GM12872 (cell line): ENCODE measurements at regions not wholly inside any gene's neighbourhood (a gene's known extent, or its start where the extent isn't known, plus 50 kb on each side); places are given as distances from the start of the nearest gene placed in this dataset.

Experiments used
- TF ChIP-seq, protein P1 (sequence below): IDR thresholded peaks from 3 replicates; pipeline ENCODE4 v1.5.1; 2011; ENCODE audit warnings: low read depth, mild to moderate bottlenecking, low read length, moderate library complexity; ENCODE audit not compliant: insufficient read depth

DNA sequence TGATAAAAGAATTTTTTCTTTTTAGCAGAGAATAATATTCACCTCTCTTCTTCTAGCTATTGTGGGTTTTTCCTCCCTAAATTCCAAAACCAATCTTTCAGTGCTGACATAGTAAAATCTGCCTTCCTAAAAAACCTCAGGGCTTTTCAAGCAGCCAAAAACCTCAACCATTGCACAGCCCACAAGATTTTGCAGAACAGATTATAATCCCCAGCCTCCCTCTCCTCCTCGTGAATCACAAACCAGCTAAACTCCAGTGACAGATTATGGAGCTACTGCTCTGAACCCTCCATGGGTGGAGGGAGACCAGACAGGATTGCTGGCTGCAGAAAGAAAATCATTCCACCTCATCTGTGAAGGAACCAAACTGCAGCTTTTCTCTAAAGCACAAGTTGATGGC lies 341.6 kb downstream of the SOX9 start:
- TF ChIP-seq, protein P1, sequence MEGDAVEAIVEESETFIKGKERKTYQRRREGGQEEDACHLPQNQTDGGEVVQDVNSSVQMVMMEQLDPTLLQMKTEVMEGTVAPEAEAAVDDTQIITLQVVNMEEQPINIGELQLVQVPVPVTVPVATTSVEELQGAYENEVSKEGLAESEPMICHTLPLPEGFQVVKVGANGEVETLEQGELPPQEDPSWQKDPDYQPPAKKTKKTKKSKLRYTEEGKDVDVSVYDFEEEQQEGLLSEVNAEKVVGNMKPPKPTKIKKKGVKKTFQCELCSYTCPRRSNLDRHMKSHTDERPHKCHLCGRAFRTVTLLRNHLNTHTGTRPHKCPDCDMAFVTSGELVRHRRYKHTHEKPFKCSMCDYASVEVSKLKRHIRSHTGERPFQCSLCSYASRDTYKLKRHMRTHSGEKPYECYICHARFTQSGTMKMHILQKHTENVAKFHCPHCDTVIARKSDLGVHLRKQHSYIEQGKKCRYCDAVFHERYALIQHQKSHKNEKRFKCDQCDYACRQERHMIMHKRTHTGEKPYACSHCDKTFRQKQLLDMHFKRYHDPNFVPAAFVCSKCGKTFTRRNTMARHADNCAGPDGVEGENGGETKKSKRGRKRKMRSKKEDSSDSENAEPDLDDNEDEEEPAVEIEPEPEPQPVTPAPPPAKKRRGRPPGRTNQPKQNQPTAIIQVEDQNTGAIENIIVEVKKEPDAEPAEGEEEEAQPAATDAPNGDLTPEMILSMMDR, result no peak

DNA sequence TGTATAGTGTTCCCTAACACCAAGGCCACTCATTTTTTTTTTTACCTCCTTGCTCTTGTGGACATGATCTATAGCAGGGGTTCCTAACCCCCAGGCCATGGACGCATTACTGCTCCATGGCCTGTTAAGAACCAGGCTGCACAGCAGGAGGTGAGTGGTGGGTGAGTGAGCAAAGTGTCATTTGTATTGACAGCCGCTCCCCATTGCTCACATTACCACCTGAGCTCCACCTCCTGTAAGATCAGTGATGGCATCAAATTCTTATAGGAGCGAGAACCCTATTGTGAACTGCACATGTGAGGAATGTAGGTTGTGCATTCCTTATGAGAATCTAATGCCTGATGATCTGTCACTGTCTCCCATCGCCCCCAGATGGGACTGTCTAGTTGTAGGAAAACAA lies 342.0 kb downstream of the SOX9 start:
- TF ChIP-seq, protein P1, result no peak

DNA sequence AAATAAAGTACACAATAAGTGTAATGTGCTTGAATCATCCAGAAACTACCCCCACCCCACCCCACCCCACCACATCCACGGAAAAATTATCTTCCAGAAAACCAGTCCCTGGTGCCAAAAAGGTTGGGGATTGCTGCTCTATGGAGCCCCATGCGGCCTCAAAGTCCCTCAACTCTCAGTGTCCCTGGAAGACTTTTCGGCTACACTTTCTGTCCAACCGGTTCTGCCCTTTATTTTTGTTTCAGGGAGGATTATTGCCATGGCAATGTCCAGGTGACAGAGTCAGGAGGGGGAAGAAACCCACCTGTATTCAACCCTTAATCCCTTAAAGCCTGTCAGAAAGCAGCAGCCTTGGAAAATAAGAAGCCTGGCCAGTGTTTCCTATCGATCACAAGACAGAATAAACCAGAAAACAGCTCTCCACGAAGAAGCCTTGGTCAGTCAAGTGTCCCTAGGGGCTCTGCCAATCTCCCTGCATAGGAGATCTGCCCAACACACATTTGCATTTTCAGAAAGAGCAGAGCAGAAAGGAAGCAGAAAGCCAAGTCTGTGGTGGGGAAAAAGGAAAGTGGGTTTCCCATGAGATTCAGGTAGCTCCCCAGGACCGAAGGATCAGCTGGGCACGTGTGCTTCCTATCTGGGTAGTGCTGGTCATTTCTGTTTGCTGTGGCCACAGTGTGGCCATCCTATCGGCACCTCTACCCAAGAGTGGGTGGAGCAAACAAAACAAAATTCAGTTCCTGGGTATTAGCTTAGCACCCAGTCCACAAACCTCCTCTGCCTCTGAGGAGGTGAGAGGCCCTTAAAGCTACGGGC lies 342.7 kb downstream of the SOX9 start:
- TF ChIP-seq, protein P1, result no peak

DNA sequence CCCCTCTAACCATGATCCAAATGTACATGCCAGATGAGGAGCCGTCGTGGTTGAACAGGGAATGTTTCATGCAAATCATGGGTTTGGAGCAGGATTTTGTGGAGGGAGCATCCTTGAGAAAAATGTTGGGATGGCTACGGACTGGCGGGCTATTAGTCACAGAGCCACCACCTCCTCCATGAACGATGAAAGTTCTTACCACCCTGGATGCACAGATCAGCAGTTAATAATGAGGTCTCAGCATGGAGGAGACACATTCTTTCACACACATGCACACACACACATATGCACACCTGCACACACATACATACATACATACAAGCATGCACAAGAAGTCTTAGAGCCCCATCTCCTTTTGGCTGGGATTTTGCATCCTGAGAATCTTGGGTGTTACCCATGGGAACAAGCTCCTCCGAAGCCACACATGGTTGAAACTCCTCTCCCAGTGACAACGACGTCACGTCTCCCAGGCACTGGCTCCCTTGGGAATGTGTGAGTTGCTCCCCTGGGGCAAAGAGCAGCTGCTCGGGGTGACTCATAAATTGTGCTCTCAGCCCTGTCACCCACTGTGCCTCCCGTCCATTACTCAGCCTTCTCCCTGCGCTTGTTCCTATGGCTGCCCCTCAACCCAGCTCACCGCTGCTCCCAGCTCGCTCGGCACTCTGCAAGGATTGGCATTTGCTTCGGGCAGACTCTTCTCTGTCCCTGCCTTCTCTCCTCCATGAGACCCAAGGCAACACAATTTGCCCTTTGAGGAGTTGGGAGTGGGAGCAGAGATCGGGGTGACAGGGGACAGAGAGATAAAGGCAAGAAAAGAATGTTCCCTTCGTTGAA lies 344.6 kb downstream of the SOX9 start:
- TF ChIP-seq, protein P1, result no peak

DNA sequence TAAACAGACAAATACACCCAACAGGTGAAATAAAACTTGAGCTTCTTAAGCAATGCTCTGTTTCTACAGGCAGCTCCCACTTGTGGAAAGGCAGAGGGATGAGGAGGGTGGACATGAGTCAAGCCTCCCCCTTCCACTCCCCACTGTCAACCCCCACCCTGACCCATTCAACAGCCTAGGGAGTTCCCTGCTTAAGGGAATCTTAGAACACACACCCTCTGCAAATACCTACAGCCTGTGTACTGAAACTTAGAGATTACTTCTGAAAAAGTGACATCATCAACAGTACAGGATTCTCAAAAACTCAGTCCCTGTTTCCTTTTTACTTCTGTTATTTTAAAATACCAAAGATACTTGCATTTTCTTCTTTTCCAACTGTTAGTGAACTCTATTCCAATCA lies 345.4 kb downstream of the SOX9 start:
- TF ChIP-seq, protein P1, result no peak

DNA sequence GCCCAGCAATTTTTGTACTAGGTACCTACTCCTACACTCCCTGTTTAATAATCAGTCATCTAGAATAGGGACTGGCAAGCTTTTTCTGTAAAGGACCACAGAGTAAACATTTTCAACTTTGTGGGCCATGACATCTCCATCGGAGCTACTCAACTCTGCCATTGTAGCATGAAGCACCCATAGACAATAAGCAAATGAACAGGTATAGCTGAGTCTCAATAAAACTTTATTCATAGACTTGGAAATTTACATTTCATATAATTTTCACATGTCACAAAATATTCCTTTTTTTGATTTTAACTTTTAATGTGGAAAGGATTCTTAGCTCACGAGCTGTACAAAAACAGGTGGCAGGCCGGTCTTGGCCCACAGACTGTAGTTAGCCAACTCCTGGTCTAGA lies 345.8 kb downstream of the SOX9 start:
- TF ChIP-seq, protein P1, result no peak

DNA sequence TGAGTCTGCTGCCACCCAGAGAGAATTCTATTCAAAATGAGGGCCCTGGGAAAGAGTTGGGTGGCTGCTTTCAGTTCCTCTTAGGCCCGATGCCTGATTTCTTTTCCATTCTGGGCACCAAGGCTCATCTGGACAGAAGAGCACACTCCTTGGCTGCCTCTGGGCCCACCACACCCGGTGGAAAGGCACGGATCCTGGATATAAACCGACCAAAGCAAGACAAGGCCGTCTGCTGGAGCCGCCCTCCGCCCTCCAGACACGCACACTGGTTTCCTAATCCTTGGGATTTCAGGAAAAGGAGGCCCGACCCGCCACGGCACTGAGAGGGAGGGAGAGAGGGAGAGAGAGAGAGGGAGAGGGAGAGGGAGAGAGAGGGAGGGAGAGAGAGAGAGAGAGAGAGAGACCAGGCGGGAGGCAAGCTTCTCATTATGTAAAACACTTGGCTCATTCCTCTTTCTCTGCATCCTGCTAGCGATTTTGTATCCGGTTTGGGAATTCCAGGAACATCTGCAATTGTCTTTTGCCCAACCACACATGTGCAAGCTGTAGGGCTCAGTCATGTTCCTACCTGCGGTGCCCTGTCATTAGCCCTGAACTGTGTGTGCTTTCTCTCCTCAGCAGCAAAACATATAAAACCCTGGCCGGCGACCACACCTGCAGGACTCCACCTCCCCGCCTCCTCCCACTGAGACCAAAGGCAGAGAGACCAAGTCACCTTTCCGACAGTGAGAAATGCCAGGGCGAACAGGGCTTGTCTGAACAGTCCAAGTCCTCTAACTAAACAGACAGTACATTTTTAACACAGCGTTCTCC lies 347.2 kb downstream of the SOX9 start:
- TF ChIP-seq, protein P1, result no peak
